Activated CD4-positive, alpha-beta memory T cell treated with anti-CD3 and anti-CD28 coated beads for 36 hours (primary cell): ENCODE measurements at regions not wholly inside any gene's neighbourhood (a gene's known extent, or its start where the extent isn't known, plus 50 kb on each side); places are given as distances from the start of the nearest gene placed in this dataset.

Source experiments
- CTCF ChIA-PET: fragments of 350-600 bp; sonication (Branson Sonifier 250); formaldehyde crosslinking; loops from one replicate; lab custom pipeline; 2021; ENCODE audit warnings: antibody characterized with exemption, inconsistent platforms; lab: Charles Lee
- POLR2A ChIA-PET: fragments of 350-600 bp; sonication (Branson Sonifier 250); formaldehyde crosslinking; loops from one replicate; lab custom pipeline; 2021; ENCODE audit warnings: antibody characterized with exemption; lab: Charles Lee
- DNase-seq: peaks from one replicate; pipeline ENCODE4 v3.0.0-alpha.2; 2020
- H3K27ac Mint-ChIP-seq: one replicate; pipeline ENCODE4 v1.8.0; 2021; ENCODE audit warnings: mixed read lengths
- H3K27me3 Mint-ChIP-seq: one replicate; pipeline ENCODE4 v1.8.0; 2021; ENCODE audit warnings: mixed read lengths
- H3K36me3 Mint-ChIP-seq: one replicate; pipeline ENCODE4 v1.8.0; 2021; ENCODE audit warnings: mixed read lengths
- H3K4me1 Mint-ChIP-seq: one replicate; pipeline ENCODE4 v1.8.0; 2021; ENCODE audit warnings: low read depth, mixed read lengths
- H3K4me3 Mint-ChIP-seq: one replicate; pipeline ENCODE4 v1.8.0; 2021; ENCODE audit warnings: mild to moderate bottlenecking, mixed read lengths
- H3K9me3 Mint-ChIP-seq: one replicate; pipeline ENCODE4 v1.8.0; 2021; ENCODE audit warnings: mixed read lengths
- intact Hi-C: fragments of 100-400 bp; cut with micrococcal nuclease; formaldehyde crosslinking; loops from one replicate; pipeline ENCODE4 v1.15.1; 2023

- no peaks in the 10 kb centered on the region for H3K4me1 Mint-ChIP-seq
- ChIA-PET POLR2A (no interaction called here), CTCF (no interaction called here)
- H3K9me3 Mint-ChIP-seq: peaks cover 26% of the 10 kb centered on the region
- no peak overlapping the region for H3K27ac Mint-ChIP-seq
- intact Hi-C loops: no loop called here
- no peak overlapping the region for H3K4me3 Mint-ChIP-seq
- no peaks in the 10 kb centered on the region for H3K27me3 Mint-ChIP-seq
- H3K36me3 Mint-ChIP-seq: no peaks in the 10 kb centered on the region
- no peak for DNase-seq
Observed at GRCh38 chr5:4563400-4563799, 576.7 kb upstream of the ADAMTS16 start.

GRCh38 chr5:4570047-4570995, 569.8 kb upstream of the ADAMTS16 start:
- H3K9me3 Mint-ChIP-seq: peaks cover 14% of the 10 kb centered on the region
- no peaks in the 10 kb centered on the region for H3K4me1 Mint-ChIP-seq

GRCh38 chr5:4571248-4571948, 568.7 kb upstream of the ADAMTS16 start:
- Mint-ChIP-seq H3K4me1 (no peaks in the 10 kb centered on the region), H3K9me3 (peaks cover 15% of the 10 kb centered on the region), H3K27ac (no peak overlapping the region), H3K4me3 (no peak overlapping the region), H3K27me3 (no peaks in the 10 kb centered on the region), H3K36me3 (no peaks in the 10 kb centered on the region)
- CTCF ChIA-PET: no interaction called here
- DNase-seq: no peak
- intact Hi-C loops: no loop called here
- POLR2A ChIA-PET: no interaction called here

More at GRCh38 chr5:4570047-4570995, 569.8 kb upstream of the ADAMTS16 start:
- no peaks in the 10 kb centered on the region for H3K36me3 Mint-ChIP-seq
- no peak overlapping the region for H3K4me3 Mint-ChIP-seq
- no peak overlapping the region for H3K27ac Mint-ChIP-seq
- intact Hi-C loops: no loop called here
- no peak for DNase-seq
- ChIA-PET POLR2A (no interaction called here), CTCF (no interaction called here)
- H3K27me3 Mint-ChIP-seq: no peaks in the 10 kb centered on the region

- intact Hi-C loops: no loop called here
- DNase-seq: no peak
- Mint-ChIP-seq H3K4me1 (no peaks in the 10 kb centered on the region), H3K27ac (no peak overlapping the region), H3K9me3 (peaks cover 17% of the 10 kb centered on the region), H3K27me3 (no peaks in the 10 kb centered on the region), H3K36me3 (no peaks in the 10 kb centered on the region), H3K4me3 (no peak overlapping the region)
- CTCF ChIA-PET: no interaction called here
- POLR2A ChIA-PET: no interaction called here
Observed at GRCh38 chr5:4572311-4573100, 567.6 kb upstream of the ADAMTS16 start.

- Mint-ChIP-seq H3K4me3 (no peak overlapping the region), H3K36me3 (no peaks in the 10 kb centered on the region), H3K9me3 (peaks cover 22% of the 10 kb centered on the region), H3K27ac (no peak overlapping the region), H3K4me1 (no peaks in the 10 kb centered on the region), H3K27me3 (no peaks in the 10 kb centered on the region)
- ChIA-PET CTCF (no interaction called here), POLR2A (no interaction called here)
- DNase-seq: no peak
- intact Hi-C loops: no loop called here
Observed at GRCh38 chr5:4575608-4576007, 564.5 kb upstream of the ADAMTS16 start.

- DNase-seq: no peak
- no peak overlapping the region for H3K4me3 Mint-ChIP-seq
- no peaks in the 10 kb centered on the region for H3K4me1 Mint-ChIP-seq
- intact Hi-C loops: no loop called here
- H3K27me3 Mint-ChIP-seq: no peaks in the 10 kb centered on the region
- H3K9me3 Mint-ChIP-seq: peaks cover 25% of the 10 kb centered on the region
- CTCF ChIA-PET: no interaction called here
- POLR2A ChIA-PET: no interaction called here
- H3K27ac Mint-ChIP-seq: no peak overlapping the region
- no peaks in the 10 kb centered on the region for H3K36me3 Mint-ChIP-seq
Observed at GRCh38 chr5:4576161-4576748, 563.9 kb upstream of the ADAMTS16 start.

GRCh38 chr5:4576908-4577307, 563.2 kb upstream of the ADAMTS16 start:
- Mint-ChIP-seq H3K4me3 (no peak overlapping the region), H3K4me1 (no peaks in the 10 kb centered on the region), H3K9me3 (peaks cover 26% of the 10 kb centered on the region), H3K27me3 (no peaks in the 10 kb centered on the region), H3K36me3 (no peaks in the 10 kb centered on the region), H3K27ac (no peak overlapping the region)
- ChIA-PET CTCF (no interaction called here), POLR2A (no interaction called here)
- no peak for DNase-seq
- intact Hi-C loops: no loop called here

GRCh38 chr5:4579679-4580078, 560.5 kb upstream of the ADAMTS16 start:
- Mint-ChIP-seq H3K9me3 (peaks cover 27% of the 10 kb centered on the region), H3K27me3 (no peaks in the 10 kb centered on the region), H3K4me3 (no peak overlapping the region), H3K36me3 (no peaks in the 10 kb centered on the region), H3K27ac (no peak overlapping the region), H3K4me1 (no peaks in the 10 kb centered on the region)
- ChIA-PET POLR2A (no interaction called here), CTCF (no interaction called here)
- intact Hi-C loops: no loop called here
- no peak for DNase-seq

- CTCF ChIA-PET: no interaction called here
- Mint-ChIP-seq H3K27ac (no peak overlapping the region), H3K36me3 (no peaks in the 10 kb centered on the region), H3K9me3 (peaks cover 25% of the 10 kb centered on the region), H3K4me1 (no peaks in the 10 kb centered on the region), H3K4me3 (no peak overlapping the region), H3K27me3 (no peaks in the 10 kb centered on the region)
- POLR2A ChIA-PET: no interaction called here
- DNase-seq: no peak
- intact Hi-C loops: no loop called here
Observed at GRCh38 chr5:4580772-4581171, 559.4 kb upstream of the ADAMTS16 start.

GRCh38 chr5:4581289-4581688, 558.8 kb upstream of the ADAMTS16 start:
- H3K9me3 Mint-ChIP-seq: peaks cover 25% of the 10 kb centered on the region
- H3K27me3 Mint-ChIP-seq: no peaks in the 10 kb centered on the region
- no peak overlapping the region for H3K27ac Mint-ChIP-seq
- ChIA-PET CTCF (no interaction called here), POLR2A (no interaction called here)
- intact Hi-C loops: no loop called here
- no peaks in the 10 kb centered on the region for H3K36me3 Mint-ChIP-seq
- DNase-seq: no peak
- H3K4me1 Mint-ChIP-seq: no peaks in the 10 kb centered on the region
- no peak overlapping the region for H3K4me3 Mint-ChIP-seq

GRCh38 chr5:4584982-4585381, 555.1 kb upstream of the ADAMTS16 start:
- no peaks in the 10 kb centered on the region for H3K4me1 Mint-ChIP-seq
- H3K27me3 Mint-ChIP-seq: no peaks in the 10 kb centered on the region
- no peaks in the 10 kb centered on the region for H3K36me3 Mint-ChIP-seq
- H3K9me3 Mint-ChIP-seq: peaks cover 27% of the 10 kb centered on the region
- no peak overlapping the region for H3K27ac Mint-ChIP-seq
- intact Hi-C loops: no loop called here
- H3K4me3 Mint-ChIP-seq: no peak overlapping the region
- CTCF ChIA-PET: no interaction called here
- POLR2A ChIA-PET: no interaction called here
- DNase-seq: no peak

- intact Hi-C loops: no loop called here
- DNase-seq: no peak
- peaks cover 22% of the 10 kb centered on the region for H3K9me3 Mint-ChIP-seq
Observed at GRCh38 chr5:4613440-4613839, 526.7 kb upstream of the ADAMTS16 start.

More at GRCh38 chr5:4613440-4613839, 526.7 kb upstream of the ADAMTS16 start:
- Mint-ChIP-seq H3K36me3 (no peaks in the 10 kb centered on the region), H3K27ac (no peak overlapping the region), H3K4me1 (no peaks in the 10 kb centered on the region), H3K27me3 (no peaks in the 10 kb centered on the region), H3K4me3 (no peak overlapping the region)
- ChIA-PET CTCF (no interaction called here), POLR2A (no interaction called here)
